IPS-15b (cell line): ENCODE measurements at regions not wholly inside any gene's neighbourhood (a gene's known extent, or its start where the extent isn't known, plus 50 kb on each side); places are given as distances from the start of the nearest gene placed in this dataset.

Experiments
- H3K27me3 ChIP-seq: one replicate; pipeline ENCODE4 v1.6.1; 2013; ENCODE audit warnings: low read length; ENCODE audit not compliant: control insufficient read depth, insufficient read depth
- H3K36me3 ChIP-seq: one replicate; pipeline ENCODE4 v1.6.1; 2013; ENCODE audit warnings: low read length; ENCODE audit not compliant: control insufficient read depth, insufficient read depth
- H3K4me1 ChIP-seq: one replicate; pipeline ENCODE4 v1.6.1; 2013; ENCODE audit warnings: mild to moderate bottlenecking, low read length; ENCODE audit not compliant: control insufficient read depth, insufficient read depth
- H3K4me3 ChIP-seq: one replicate; pipeline ENCODE4 v1.5.1; 2013; ENCODE audit warnings: low read depth, low read length
- H3K9ac ChIP-seq: one replicate; pipeline ENCODE4 v1.6.1; 2013; ENCODE audit warnings: low read depth, mild to moderate bottlenecking, low read length
- H3K9me3 ChIP-seq: one replicate; pipeline ENCODE4 v1.6.1; 2013; ENCODE audit warnings: mild to moderate bottlenecking, low read length; ENCODE audit not compliant: control insufficient read depth, insufficient read depth

DNA sequence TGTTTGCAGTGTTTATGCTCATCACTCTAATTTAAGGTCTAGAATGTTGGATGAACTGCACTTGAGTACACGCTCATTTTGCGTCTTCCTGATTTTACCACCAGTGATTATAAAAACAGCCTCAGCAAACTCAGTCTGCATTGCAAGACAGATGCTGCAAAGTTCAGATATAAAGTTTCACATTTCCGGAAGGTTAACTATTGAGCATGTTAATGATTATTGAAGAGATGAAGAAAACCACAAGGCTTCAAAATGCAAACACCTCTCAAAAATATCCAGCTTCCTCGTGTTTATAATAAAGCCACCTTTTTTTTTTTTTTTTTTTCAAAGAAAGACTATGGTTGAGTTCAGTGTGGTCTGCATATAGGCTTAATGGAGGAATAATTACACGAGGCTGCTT lies 92.1 kb upstream of the BMP4 start:
- Histone ChIP-seq H3K27me3 (no peaks in the 10 kb centered on the region), H3K9me3 (no peaks in the 10 kb centered on the region), H3K4me1 (no peaks in the 10 kb centered on the region), H3K36me3 (no peaks in the 10 kb centered on the region), H3K9ac (no peak overlapping the region), H3K4me3 (no peak overlapping the region)

DNA sequence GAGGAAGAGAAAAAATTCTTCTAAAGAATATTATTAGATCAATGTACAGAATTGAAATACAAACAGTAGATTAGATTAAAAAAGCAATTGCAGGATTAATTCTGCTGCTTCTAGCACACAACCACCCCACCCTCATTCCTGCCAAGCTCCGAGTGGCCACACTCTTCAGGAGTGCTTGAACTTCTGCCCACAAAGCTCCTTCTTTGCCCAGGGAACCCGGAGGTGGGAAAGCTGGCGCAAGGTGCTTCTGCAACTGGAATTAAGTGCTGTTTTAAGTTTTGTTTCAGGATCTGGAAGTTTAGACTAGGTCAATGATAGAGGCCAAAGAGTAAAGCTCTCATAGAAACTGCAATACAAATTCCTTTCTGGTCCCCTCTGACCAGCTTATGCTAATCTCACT lies 94.1 kb upstream of the BMP4 start:
- Histone ChIP-seq H3K36me3 (no peaks in the 10 kb centered on the region), H3K4me1 (no peaks in the 10 kb centered on the region), H3K4me3 (no peak overlapping the region), H3K9ac (no peak overlapping the region), H3K27me3 (no peaks in the 10 kb centered on the region), H3K9me3 (no peaks in the 10 kb centered on the region)

GRCh38 chr14:54052696-54053385 lies 96.2 kb upstream of the BMP4 start:
- no peaks in the 10 kb centered on the region for H3K4me1 ChIP-seq
- H3K4me3 ChIP-seq = no peak overlapping the region
- no peaks in the 10 kb centered on the region for H3K9me3 ChIP-seq
- no peaks in the 10 kb centered on the region for H3K27me3 ChIP-seq
- no peak overlapping the region for H3K9ac ChIP-seq
- H3K36me3 ChIP-seq = no peaks in the 10 kb centered on the region

GRCh38 chr14:54053386-54053745 lies 96.7 kb upstream of the BMP4 start:
- Histone ChIP-seq H3K4me3 (no peak overlapping the region), H3K9ac (no peak overlapping the region), H3K27me3 (no peaks in the 10 kb centered on the region), H3K4me1 (no peaks in the 10 kb centered on the region), H3K9me3 (no peaks in the 10 kb centered on the region), H3K36me3 (no peaks in the 10 kb centered on the region)

DNA sequence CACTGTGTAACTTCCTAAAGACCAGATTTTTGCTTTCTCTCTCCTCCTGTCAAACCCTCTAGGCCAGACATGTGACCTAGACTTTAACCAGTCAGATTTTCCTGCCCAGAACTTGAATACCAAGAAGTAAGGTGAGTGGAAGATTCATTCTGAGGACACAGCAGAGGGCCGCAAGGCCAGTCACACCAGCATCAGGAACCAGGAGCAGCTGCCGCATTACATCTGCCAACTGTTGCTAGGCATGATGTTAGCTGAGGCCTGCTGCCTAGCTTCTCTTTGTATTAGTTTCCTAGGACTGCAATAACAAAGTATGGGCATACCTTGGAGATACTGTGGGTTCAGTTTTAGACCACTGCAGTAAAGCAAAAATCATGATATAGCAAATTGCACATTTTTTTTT lies 101.9 kb upstream of the BMP4 start:
- no peaks in the 10 kb centered on the region for H3K4me1 ChIP-seq
- H3K36me3 ChIP-seq = no peaks in the 10 kb centered on the region
- H3K9me3 ChIP-seq = no peaks in the 10 kb centered on the region
- no peaks in the 10 kb centered on the region for H3K27me3 ChIP-seq
- H3K9ac ChIP-seq = no peak overlapping the region
- H3K4me3 ChIP-seq = no peak overlapping the region

- no peak overlapping the region for H3K4me3 ChIP-seq
- H3K9me3 ChIP-seq = no peaks in the 10 kb centered on the region
- no peak overlapping the region for H3K9ac ChIP-seq
- H3K4me1 ChIP-seq = peaks cover 6% of the 10 kb centered on the region
- no peaks in the 10 kb centered on the region for H3K36me3 ChIP-seq
- H3K27me3 ChIP-seq = no peaks in the 10 kb centered on the region
Observed at GRCh38 chr14:54083549-54084239, 127.1 kb upstream of the BMP4 start.

DNA sequence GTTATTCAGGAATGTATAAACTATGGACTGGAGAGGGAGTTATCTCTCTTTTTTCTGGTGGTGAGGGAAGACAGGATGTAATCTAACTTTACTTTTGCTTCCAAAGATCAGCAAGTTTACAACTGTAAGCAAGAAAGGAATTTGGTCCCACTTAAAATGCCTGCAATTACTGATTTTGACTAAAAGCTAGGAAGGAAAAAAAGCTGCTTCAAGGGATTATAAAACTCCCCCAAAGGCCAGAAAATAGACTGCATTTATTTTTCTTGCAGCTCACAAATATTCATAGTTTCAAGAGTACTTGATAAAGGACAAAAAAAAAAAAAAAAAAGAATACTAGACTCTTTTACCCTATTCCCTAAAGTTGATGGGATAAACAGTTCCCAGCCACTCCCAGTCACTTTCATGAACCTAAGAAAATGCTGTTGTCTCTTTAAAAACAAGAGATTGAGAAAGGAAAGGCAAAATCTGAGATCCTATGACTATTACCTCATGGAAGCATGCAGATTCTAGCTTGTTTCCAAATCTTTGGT lies 128.7 kb upstream of the BMP4 start:
- Histone ChIP-seq H3K4me3 (no peak overlapping the region), H3K36me3 (no peaks in the 10 kb centered on the region), H3K9me3 (no peaks in the 10 kb centered on the region), H3K4me1 (peaks cover 6% of the 10 kb centered on the region), H3K9ac (no peak overlapping the region), H3K27me3 (no peaks in the 10 kb centered on the region)

DNA sequence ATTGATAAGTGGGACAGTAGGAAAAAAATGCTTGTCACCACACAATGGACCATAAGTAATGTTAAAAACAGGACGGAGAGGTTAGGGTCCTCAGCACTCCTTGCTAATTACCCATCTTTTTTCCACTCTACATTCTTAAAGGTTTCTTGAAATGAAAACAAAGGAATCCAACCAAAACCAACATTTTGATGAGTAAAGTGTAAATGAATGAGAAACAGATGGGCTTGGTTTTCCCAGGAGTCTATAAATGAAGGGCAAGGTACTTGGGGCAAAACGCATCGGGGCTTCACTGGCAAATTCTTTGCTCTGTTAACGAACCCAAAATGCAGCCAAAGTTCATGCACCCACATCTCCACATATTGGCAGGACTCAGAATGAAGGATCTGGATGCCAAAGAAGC lies 129.2 kb upstream of the BMP4 start:
- H3K4me3 ChIP-seq = no peak overlapping the region
- no peaks in the 10 kb centered on the region for H3K27me3 ChIP-seq
- H3K9ac ChIP-seq = no peak overlapping the region
- no peaks in the 10 kb centered on the region for H3K9me3 ChIP-seq
- no peaks in the 10 kb centered on the region for H3K36me3 ChIP-seq
- peaks cover 6% of the 10 kb centered on the region for H3K4me1 ChIP-seq

DNA sequence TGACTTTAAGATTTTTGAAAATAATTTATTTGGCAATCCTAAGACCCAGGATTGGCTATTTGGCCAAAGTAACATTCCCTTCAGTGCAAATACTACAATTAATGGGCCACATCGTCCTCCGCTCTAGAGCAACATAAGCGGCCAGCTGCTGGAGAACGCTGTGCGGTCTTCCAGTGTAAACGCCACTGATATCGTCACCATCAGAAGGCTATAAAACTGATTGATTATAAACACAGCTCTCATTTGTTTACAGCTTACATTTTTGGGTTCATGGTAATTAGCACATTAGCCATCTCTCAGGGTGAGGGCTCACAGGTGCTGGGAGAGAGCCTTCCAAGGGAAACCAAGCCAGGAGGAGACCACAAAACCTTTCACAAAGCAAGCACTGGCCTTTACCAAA lies 130.1 kb upstream of the BMP4 start:
- no peaks in the 10 kb centered on the region for H3K27me3 ChIP-seq
- no peaks in the 10 kb centered on the region for H3K9me3 ChIP-seq
- H3K9ac ChIP-seq = no peak overlapping the region
- no peaks in the 10 kb centered on the region for H3K36me3 ChIP-seq
- no peak overlapping the region for H3K4me3 ChIP-seq
- peaks cover 6% of the 10 kb centered on the region for H3K4me1 ChIP-seq

DNA sequence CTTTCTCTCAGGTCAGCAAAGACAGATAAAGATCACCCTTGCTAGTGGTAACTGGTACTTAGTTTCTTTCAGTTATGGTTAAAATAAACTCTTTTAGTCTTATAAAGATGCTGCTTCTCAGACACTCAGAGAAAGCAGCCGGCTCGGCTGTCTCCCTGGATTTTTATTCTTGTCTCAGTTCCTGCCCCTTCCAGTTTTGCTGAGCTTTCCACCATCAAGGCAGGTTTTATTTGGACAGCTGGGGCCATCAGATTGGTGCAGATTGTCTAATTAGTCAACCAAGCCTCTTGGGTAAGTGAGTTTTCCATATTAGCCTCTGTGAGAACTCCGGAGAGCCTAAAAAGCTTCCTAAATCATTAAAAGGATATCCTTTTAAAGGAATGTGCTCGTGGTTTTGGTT lies 130.8 kb upstream of the BMP4 start:
- Histone ChIP-seq H3K36me3 (no peaks in the 10 kb centered on the region), H3K9me3 (no peaks in the 10 kb centered on the region), H3K4me3 (no peak overlapping the region), H3K27me3 (no peaks in the 10 kb centered on the region), H3K9ac (no peak overlapping the region), H3K4me1 (peaks cover 6% of the 10 kb centered on the region)

- Histone ChIP-seq H3K4me3 (no peak overlapping the region), H3K4me1 (peaks cover 6% of the 10 kb centered on the region), H3K36me3 (no peaks in the 10 kb centered on the region), H3K9ac (no peak overlapping the region), H3K9me3 (no peaks in the 10 kb centered on the region), H3K27me3 (no peaks in the 10 kb centered on the region)
Observed at GRCh38 chr14:54088271-54088670, 131.6 kb upstream of the BMP4 start.

GRCh38 chr14:54090274-54090673 lies 133.6 kb upstream of the BMP4 start:
- Histone ChIP-seq H3K4me3 (no peak overlapping the region), H3K36me3 (no peaks in the 10 kb centered on the region), H3K27me3 (no peaks in the 10 kb centered on the region), H3K4me1 (peaks cover 4% of the 10 kb centered on the region), H3K9ac (no peak overlapping the region), H3K9me3 (no peaks in the 10 kb centered on the region)
